ENCODE measurements at regions not wholly inside any gene's neighbourhood (a gene's known extent, or its start where the extent isn't known, plus 50 kb on each side); places are given as distances from the start of the nearest gene placed in this dataset.

DNA sequence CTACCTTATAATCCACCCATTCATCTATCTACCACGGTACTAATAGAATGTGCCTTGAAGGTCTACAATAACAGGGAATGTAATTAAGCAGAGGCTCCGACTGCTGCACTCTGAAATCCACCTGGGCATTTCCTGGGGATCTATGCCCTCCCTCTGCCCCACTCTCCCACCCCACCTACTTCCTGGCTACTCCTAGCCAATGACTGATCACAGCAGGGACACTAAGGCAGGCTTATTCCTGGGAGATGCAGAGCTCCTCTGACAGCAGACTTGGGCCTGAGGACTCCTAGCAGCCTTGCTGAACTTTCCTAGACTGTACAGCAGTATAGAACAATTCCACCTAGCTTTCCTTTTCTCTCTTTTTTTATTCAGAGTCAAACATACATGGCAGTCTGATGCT, 91.1 kb upstream of the DHRS4 start:
- no peaks in the 10 kb centered on the region for H3K4me1 ChIP-seq (ENCODE audit: insufficient read depth, low read length)
- Mint-ChIP-seq H3K27ac (no peak overlapping the region), H3K4me3 (no peak overlapping the region), H3K9me3 (no peaks in the 10 kb centered on the region), H3K4me1 (ENCODE audit: low read depth) (no peaks in the 10 kb centered on the region), H3K27me3 (peaks cover 19% of the 10 kb centered on the region), H3K36me3 (ENCODE audit: low read depth) (no peaks in the 10 kb centered on the region)
- ATAC-seq (ENCODE audit: poor library complexity), result no peak
- ChIA-PET POLR2A (no interaction called here), CTCF (no interaction called here)
- no peaks in the 10 kb centered on the region for H3K9me3 ChIP-seq (ENCODE audit: control insufficient read depth in 1 of 2, insufficient read depth in 1 of 2, low read length in 2 of 2)
- no peak for DNase-seq
- H3K36me3 ChIP-seq (ENCODE audit: insufficient read depth, low read length), result no peaks in the 10 kb centered on the region
- TF ChIP-seq, protein P1, sequence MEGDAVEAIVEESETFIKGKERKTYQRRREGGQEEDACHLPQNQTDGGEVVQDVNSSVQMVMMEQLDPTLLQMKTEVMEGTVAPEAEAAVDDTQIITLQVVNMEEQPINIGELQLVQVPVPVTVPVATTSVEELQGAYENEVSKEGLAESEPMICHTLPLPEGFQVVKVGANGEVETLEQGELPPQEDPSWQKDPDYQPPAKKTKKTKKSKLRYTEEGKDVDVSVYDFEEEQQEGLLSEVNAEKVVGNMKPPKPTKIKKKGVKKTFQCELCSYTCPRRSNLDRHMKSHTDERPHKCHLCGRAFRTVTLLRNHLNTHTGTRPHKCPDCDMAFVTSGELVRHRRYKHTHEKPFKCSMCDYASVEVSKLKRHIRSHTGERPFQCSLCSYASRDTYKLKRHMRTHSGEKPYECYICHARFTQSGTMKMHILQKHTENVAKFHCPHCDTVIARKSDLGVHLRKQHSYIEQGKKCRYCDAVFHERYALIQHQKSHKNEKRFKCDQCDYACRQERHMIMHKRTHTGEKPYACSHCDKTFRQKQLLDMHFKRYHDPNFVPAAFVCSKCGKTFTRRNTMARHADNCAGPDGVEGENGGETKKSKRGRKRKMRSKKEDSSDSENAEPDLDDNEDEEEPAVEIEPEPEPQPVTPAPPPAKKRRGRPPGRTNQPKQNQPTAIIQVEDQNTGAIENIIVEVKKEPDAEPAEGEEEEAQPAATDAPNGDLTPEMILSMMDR (IDR thresholded peaks at IDR 0.05), result no peak
- H3K27ac ChIP-seq (ENCODE audit: low read depth in 1 of 2, low read length in 2 of 2), result no peak overlapping the region
- H3K4me3 ChIP-seq (ENCODE audit: low read length), result no peak overlapping the region
- intact Hi-C loops (cut with DNase I, micrococcal nuclease), result no loop called here
- H3K27me3 ChIP-seq (ENCODE audit: control insufficient read depth in 1 of 2, insufficient read depth in 2 of 2, low read length in 2 of 2), result peaks cover 2 to 7% of the 10 kb centered on the region in 2 experiments

DNA sequence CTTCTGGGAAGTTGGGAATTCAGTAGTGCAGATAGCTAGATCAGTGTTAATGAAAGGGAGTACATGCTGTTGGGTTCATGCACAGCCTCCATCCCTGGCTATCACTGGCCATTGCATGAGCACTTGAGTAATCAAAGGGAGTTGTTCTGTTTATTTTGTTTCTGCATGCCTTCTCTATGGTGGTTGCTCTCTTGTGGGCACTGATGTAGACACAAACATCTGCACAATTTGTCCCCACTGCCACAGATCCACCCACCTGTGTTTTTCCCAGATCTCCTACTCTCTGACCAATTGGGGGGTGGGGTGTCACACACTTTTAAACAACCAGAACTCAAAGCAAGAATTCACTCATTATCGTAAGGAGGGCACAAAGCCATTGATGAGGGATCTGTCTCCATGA, 89.7 kb upstream of the DHRS4 start:
- H3K36me3 Mint-ChIP-seq (ENCODE audit: low read depth), result no peaks in the 10 kb centered on the region
- ChIA-PET CTCF (no interaction called here), POLR2A (no interaction called here)
- Histone ChIP-seq H3K9me3 (ENCODE audit: control insufficient read depth in 1 of 2, insufficient read depth in 1 of 2, low read length in 2 of 2) (no peaks in the 10 kb centered on the region), H3K27ac (ENCODE audit: low read depth in 1 of 2, low read length in 2 of 2) (no peak overlapping the region), H3K4me3 (ENCODE audit: low read length) (no peak overlapping the region), H3K27me3 (ENCODE audit: control insufficient read depth in 1 of 2, insufficient read depth in 2 of 2, low read length in 2 of 2) (peaks cover 7% of the 10 kb centered on the region in 2 experiments), H3K36me3 (ENCODE audit: insufficient read depth, low read length) (no peaks in the 10 kb centered on the region), H3K4me1 (ENCODE audit: insufficient read depth, low read length) (no peaks in the 10 kb centered on the region)
- intact Hi-C loops (cut with DNase I, micrococcal nuclease), result no loop called here
- DNase-seq, result no peak
- no peak overlapping the region for H3K27ac Mint-ChIP-seq
- ATAC-seq (ENCODE audit: poor library complexity), result no peak
- no peaks in the 10 kb centered on the region for H3K4me1 Mint-ChIP-seq (ENCODE audit: low read depth)
- H3K9me3 Mint-ChIP-seq, result no peaks in the 10 kb centered on the region
- TF ChIP-seq, protein P1 (IDR thresholded peaks at IDR 0.05), result no peak
- H3K4me3 Mint-ChIP-seq, result no peak overlapping the region
- peaks cover 26% of the 10 kb centered on the region for H3K27me3 Mint-ChIP-seq

DNA sequence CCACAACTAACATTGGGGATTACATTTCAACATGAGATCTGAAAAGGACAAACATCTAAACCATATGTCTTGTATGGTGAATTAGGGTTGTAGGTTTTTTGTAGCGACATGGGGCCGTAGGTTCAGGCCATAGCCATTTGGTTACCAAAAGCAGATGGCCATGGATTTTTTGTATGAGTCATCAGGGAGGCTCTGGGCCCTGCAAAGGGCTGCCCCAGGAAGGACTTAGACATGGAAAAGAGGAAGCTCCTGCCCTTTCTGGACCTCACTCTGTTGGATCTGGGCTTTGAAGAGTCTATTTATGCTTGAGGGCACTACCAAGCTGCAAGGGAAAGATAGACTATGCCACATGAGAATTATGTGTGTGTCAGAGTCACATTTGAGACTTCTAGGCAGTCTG, 89.3 kb upstream of the DHRS4 start:
- ATAC-seq (ENCODE audit: poor library complexity) (no peak), DNase-seq (no peak)
- Histone ChIP-seq H3K9me3 (ENCODE audit: control insufficient read depth in 1 of 2, insufficient read depth in 1 of 2, low read length in 2 of 2) (no peaks in the 10 kb centered on the region), H3K27ac (ENCODE audit: low read depth in 1 of 2, low read length in 2 of 2) (no peak overlapping the region), H3K36me3 (ENCODE audit: insufficient read depth, low read length) (no peaks in the 10 kb centered on the region), H3K27me3 (ENCODE audit: control insufficient read depth in 1 of 2, insufficient read depth in 2 of 2, low read length in 2 of 2) (peaks cover 7 to 9% of the 10 kb centered on the region in 2 experiments), H3K4me3 (ENCODE audit: low read length) (no peak overlapping the region), H3K4me1 (ENCODE audit: insufficient read depth, low read length) (no peaks in the 10 kb centered on the region)
- no peaks in the 10 kb centered on the region for H3K9me3 Mint-ChIP-seq
- ChIA-PET CTCF (no interaction called here), POLR2A (no interaction called here)
- intact Hi-C loops (cut with DNase I, micrococcal nuclease), result no loop called here
- H3K36me3 Mint-ChIP-seq (ENCODE audit: low read depth), result no peaks in the 10 kb centered on the region
- TF ChIP-seq, protein P1 (IDR thresholded peaks at IDR 0.05), result no peak
- H3K4me1 Mint-ChIP-seq (ENCODE audit: low read depth), result no peaks in the 10 kb centered on the region
- no peak overlapping the region for H3K27ac Mint-ChIP-seq
- no peak overlapping the region for H3K4me3 Mint-ChIP-seq
- H3K27me3 Mint-ChIP-seq, result peaks cover 30% of the 10 kb centered on the region
